PC-9 (cell line): ENCODE measurements at regions not wholly inside any gene's neighbourhood (a gene's known extent, or its start where the extent isn't known, plus 50 kb on each side); places are given as distances from the start of the nearest gene placed in this dataset.

Experiments
- CTCF ChIP-seq: fragments of 200-600 bp; sonication (generic); conservative IDR thresholded peaks from 2 replicates; pipeline ENCODE4 v1.6.1; 2017; ENCODE audit warnings: mixed run types, antibody characterized with exemption, mild to moderate bottlenecking, moderate library complexity
- EZH2 ChIP-seq: fragments of 200-600 bp; sonication (generic); IDR thresholded peaks from 2 replicates; pipeline ENCODE4 v1.8.0; 2017; ENCODE audit warnings: antibody characterized with exemption, low read depth

- TF ChIP-seq CTCF (no peak), EZH2 (no peak)
These were observed 1278.0 kb downstream of the OTOL1 start for GRCh38 chr3:162774613-162775100.
